ENCODE measurements at regions not wholly inside any gene's neighbourhood (a gene's known extent, or its start where the extent isn't known, plus 50 kb on each side); places are given as distances from the start of the nearest gene placed in this dataset.

DNA sequence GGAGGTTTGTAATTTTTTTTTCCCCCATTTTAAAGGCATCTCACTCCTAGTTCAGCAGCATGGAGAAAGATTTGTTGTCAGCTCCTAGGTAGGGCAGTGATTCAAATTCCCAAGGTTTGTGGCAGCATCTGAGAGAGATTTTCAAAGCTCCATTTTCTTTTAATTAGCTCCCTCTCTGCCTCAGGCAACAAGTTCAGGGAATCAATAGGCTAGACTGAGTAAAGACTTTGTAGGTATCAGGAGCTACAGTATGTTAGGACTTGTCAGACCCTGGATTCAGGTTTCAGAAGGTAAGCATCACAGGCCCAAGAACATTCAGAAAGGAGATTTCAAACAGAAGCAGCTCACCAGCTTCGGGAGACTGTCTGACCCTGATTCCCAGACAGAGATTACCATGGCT lies 273.3 kb upstream of the ERBB4 start (continued):
- no peak for TF ChIP-seq ZFP37 (tag by site-specific recombination; IDR thresholded peaks at IDR 0.05)
- no peak for TF ChIP-seq GLI4 (tag by site-specific recombination; IDR thresholded peaks at IDR 0.05)
- no peak for TF ChIP-seq ZNF670 (tag by site-specific recombination; IDR thresholded peaks at IDR 0.05; ENCODE audit: low read depth)

DNA sequence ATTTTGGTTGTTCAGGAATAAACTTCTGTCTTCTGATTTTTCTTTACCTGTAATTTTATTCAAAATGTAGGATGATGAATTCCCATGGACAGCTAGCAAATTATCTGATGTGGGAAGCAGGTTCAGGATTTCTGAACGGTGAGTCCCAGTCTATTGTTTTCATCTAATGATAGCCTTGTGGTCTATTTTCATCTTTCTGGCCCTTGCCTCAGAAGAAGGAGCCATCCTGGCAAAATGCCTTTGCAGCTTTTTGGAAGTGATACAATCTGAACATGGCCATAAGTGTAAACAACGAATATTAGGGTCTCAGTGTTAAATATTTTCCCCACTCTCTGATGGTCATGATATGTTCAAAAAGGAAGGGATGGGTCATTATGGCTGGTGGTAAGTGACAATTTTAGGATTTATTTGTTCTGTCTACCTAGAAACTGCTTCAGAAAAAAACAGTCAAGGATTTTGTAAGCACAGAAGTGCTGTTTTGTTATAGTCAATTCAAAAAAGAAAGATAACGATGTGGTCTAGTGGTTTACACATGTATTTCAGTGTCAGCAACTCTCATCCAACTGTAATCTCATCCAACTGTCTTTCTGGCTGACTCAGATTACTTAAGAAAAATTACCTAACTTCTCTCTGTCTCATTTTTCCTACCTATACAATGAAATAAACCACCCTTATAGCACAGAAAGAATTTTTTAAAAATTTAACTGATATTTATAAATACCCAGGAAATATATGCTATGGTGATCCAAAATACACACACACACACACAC lies 272.6 kb upstream of the ERBB4 start:
- no peak overlapping the region for H3K4me3 ChIP-seq (ENCODE audit: low read depth, low read length)
- CTCF ChIA-PET = interaction anchor here (1.1 kb wide), 1 partner anchor 34 kb away, joined by 3 read pairs; no protein-coding TSS in a partner anchor
- H3K27ac ChIP-seq (ENCODE audit: extremely low read depth, low read depth, low read length) = no peak overlapping the region
- TF ChIP-seq ZNF324 (tag by site-specific recombination; IDR thresholded peaks at IDR 0.05) = no peak
- POLR2A ChIA-PET = no interaction called here
- no peaks in the 10 kb centered on the region for H3K4me1 ChIP-seq (ENCODE audit: control insufficient read depth, insufficient read depth, low read length)
- H3K9me3 ChIP-seq (ENCODE audit: control insufficient read depth, insufficient read depth, low read depth, low read length) = no peaks in the 10 kb centered on the region
- no peaks in the 10 kb centered on the region for H3K36me3 ChIP-seq (ENCODE audit: control insufficient read depth in 2 of 2, insufficient read depth in 1 of 2, low read length in 2 of 2)

DNA sequence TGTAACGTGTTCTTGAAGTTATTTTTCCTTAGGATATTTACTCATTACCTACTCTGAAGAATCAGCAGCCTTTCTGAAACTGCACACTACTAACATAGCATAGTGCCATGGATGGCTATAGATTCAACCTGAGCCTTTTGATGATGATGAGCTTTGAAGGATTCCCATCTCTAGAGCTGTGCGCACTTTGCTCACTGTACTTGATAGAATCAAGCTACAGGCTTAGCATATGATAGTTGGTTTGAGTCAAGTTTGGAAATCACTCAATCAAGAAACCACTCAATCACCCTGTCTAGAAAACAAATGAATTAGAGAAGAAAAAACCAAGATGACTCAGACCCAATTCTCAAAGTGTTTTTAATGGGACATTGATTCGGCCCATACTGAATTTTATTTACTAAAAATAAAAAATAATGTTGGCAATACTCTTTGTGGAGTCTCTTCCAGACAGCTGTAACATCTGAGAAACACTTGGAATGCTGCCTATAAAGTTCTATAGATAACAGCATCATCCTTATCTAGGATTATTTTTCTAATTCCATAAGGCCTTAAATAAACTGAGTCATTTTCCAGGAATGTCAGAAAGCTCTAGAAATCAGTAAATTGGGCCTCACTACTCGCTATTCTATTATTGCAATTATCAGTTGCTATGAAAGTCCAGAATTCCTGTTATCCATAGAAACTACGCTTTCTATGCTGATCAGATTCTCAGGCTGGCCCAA lies 259.0 kb upstream of the ERBB4 start:
- no peak for TF ChIP-seq GFI1B (tag by site-specific recombination; IDR thresholded peaks at IDR 0.05)
- TF ChIP-seq WT1 (tag by site-specific recombination; IDR thresholded peaks at IDR 0.05) = no peak
- TF ChIP-seq OVOL3 (tag by site-specific recombination; IDR thresholded peaks at IDR 0.05) = no peak
- no peak for TF ChIP-seq ZNF266 (tag by site-specific recombination; IDR thresholded peaks at IDR 0.05; ENCODE audit: low read depth)
- TF ChIP-seq TSHZ1 (tag by site-specific recombination; IDR thresholded peaks at IDR 0.05; ENCODE audit: borderline replicate concordance) = no peak
- no peak for TF ChIP-seq ZFHX2 (tag by site-specific recombination; conservative IDR thresholded peaks at IDR 0.05)
- no peak for TF ChIP-seq ZNF426 (tag by site-specific recombination; IDR thresholded peaks at IDR 0.05)
- Histone ChIP-seq H3K9me3 (ENCODE audit: control insufficient read depth, insufficient read depth, low read depth, low read length) (no peaks in the 10 kb centered on the region), H3K4me1 (ENCODE audit: control insufficient read depth, insufficient read depth, low read length) (no peaks in the 10 kb centered on the region), H3K36me3 (ENCODE audit: control insufficient read depth in 2 of 2, insufficient read depth in 1 of 2, low read length in 2 of 2) (no peaks in the 10 kb centered on the region), H3K27ac (ENCODE audit: extremely low read depth, low read depth, low read length) (no peak overlapping the region), H3K4me3 (ENCODE audit: low read depth, low read length) (no peak overlapping the region)
- ChIA-PET CTCF (no interaction called here), POLR2A (no interaction called here)

- ChIA-PET POLR2A (no interaction called here), CTCF (interaction anchor here (1.1 kb wide), 1 partner anchor 17 kb away, joined by 3 read pairs; no protein-coding TSS in a partner anchor)
- Histone ChIP-seq H3K9me3 (ENCODE audit: control insufficient read depth, insufficient read depth, low read depth, low read length) (no peaks in the 10 kb centered on the region), H3K36me3 (ENCODE audit: control insufficient read depth in 2 of 2, insufficient read depth in 1 of 2, low read length in 2 of 2) (no peaks in the 10 kb centered on the region), H3K4me3 (ENCODE audit: low read depth, low read length) (no peak overlapping the region), H3K4me1 (ENCODE audit: control insufficient read depth, insufficient read depth, low read length) (no peaks in the 10 kb centered on the region), H3K27ac (ENCODE audit: extremely low read depth, low read depth, low read length) (no peak overlapping the region)
- TF ChIP-seq ZBTB6 (tag by site-specific recombination; IDR thresholded peaks at IDR 0.05) (no peak), ZNF514 (tag by site-specific recombination; IDR thresholded peaks at IDR 0.05) (no peak), ZFP69B (tag by site-specific recombination; IDR thresholded peaks at IDR 0.05) (no peak), ZNF48 (tag by site-specific recombination; IDR thresholded peaks at IDR 0.05) (no peak), ZNF660 (tag by site-specific recombination; IDR thresholded peaks at IDR 0.05) (no peak), ZNF426 (tag by site-specific recombination; IDR thresholded peaks at IDR 0.05) (no peak), ZNF548 (tag by site-specific recombination; IDR thresholded peaks at IDR 0.05) (no peak), ZNF571 (tag by site-specific recombination; IDR thresholded peaks at IDR 0.05) (no peak)
- TF ChIP-seq, protein P1, sequence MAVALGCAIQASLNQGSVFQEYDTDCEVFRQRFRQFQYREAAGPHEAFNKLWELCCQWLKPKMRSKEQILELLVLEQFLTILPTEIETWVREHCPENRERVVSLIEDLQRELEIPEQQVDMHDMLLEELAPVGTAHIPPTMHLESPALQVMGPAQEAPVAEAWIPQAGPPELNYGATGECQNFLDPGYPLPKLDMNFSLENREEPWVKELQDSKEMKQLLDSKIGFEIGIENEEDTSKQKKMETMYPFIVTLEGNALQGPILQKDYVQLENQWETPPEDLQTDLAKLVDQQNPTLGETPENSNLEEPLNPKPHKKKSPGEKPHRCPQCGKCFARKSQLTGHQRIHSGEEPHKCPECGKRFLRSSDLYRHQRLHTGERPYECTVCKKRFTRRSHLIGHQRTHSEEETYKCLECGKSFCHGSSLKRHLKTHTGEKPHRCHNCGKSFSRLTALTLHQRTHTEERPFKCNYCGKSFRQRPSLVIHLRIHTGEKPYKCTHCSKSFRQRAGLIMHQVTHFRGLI (tag by site-specific recombination; IDR thresholded peaks at IDR 0.05) = no peak
These were observed 255.9 kb upstream of the ERBB4 start for GRCh38 chr2:212794471-212794870.

Data from HEK293 (cell line).